Right lobe of liver (tissue), 6 donors: ENCODE measurements at regions not wholly inside any gene's neighbourhood (a gene's known extent, or its start where the extent isn't known, plus 50 kb on each side); places are given as distances from the start of the nearest gene placed in this dataset.

Experiments used
- ATAC-seq, 4 donors: fragments of 200-7000 bp; cut with Tn5 transposase; one replicate each; pipeline ENCODE4 v1.9.1; 2020; ENCODE audit warnings: mild to moderate bottlenecking in 4 of 4, moderate library complexity in 4 of 4
- DNase-seq, 3 donors: peaks; one replicate each; pipeline ENCODE4 v3.0.0-alpha.2; 2020
- H3K27ac ChIP-seq, 3 donors: fragments of 200-600 bp; one replicate each; pipeline ENCODE4 v1.8.0; 2022
- H3K27me3 ChIP-seq, 2 donors: fragments of 200-600 bp; one replicate each; pipeline ENCODE4 v1.8.0; 2022
- H3K36me3 ChIP-seq, 4 donors: fragments of 200-600 bp; sonication (generic) in 1 of 4; one replicate each; pipeline versions ENCODE4 v1.5.1 to v1.8.0; 2017 to 2022; ENCODE audit warnings: control low read depth in 1 of 4
- H3K4me1 ChIP-seq, 4 donors: fragments of 200-600 bp; sonication (generic) in 1 of 4; one replicate each; pipeline versions ENCODE4 v1.5.1 to v1.8.0; 2017 to 2022; ENCODE audit warnings: control low read depth in 1 of 4
- H3K4me3 ChIP-seq, 3 donors: fragments of 200-600 bp; one replicate each; pipeline ENCODE4 v1.8.0; 2022
- H3K9me3 ChIP-seq, 4 donors: fragments of 200-600 bp; sonication (generic) in 1 of 4; one replicate each; pipeline versions ENCODE4 v1.5.1 to v1.8.0; 2017 to 2022; ENCODE audit warnings: control low read depth in 1 of 4
- CTCF ChIP-seq, 4 donors: fragments of 200-600 bp in 3 of 4; fragments of 450-650 bp in 1 of 4; IDR thresholded peaks; one replicate each; pipeline versions ENCODE4 v1.5.1 to v1.8.0; 2016 to 2022; ENCODE audit warnings: antibody characterized with exemption in 4 of 4, mild to moderate bottlenecking in 2 of 4
- POLR2A ChIP-seq: fragments of 450-650 bp; IDR thresholded peaks from one replicate; pipeline ENCODE4 v1.6.1; 2017; ENCODE audit warnings: antibody characterized with exemption, mild to moderate bottlenecking
- WGBS: methylation state at CpG from one replicate; pipeline ENCODE4 v1.1.6; 2018; ENCODE audit warnings: low coverage, low lambda C conversion rate; ENCODE audit not compliant: insufficient coverage; ENCODE audit errors: missing lambda C conversion rate; 5-methylcytosine and 5-hydroxymethylcytosine counted together
- intact Hi-C, 2 donors: fragments of 100-400 bp; cut with DNase I; formaldehyde crosslinking; loops; one replicate each; pipeline versions ENCODE4 v1.11.2 to v1.14.1; 2022
- donor health status: DM: no; HTN: yes; CAD: no.
- donor health status: DM: no; HTN: no; CAD: no.
- donor health status: DM: no; HTN: no; CAD: no.
- donor health status: DM: no; HTN: yes; CAD: no.
- donor health status: DM: no; HTN: yes; CAD: no.

GRCh38 chr10:3889961-3890522 lies 105.0 kb upstream of the KLF6 start:
- no peaks in the 10 kb centered on the region for H3K36me3 ChIP-seq
- intact Hi-C loops = no loop called here
- no peak overlapping the region for H3K4me3 ChIP-seq
- ATAC-seq = peak in 1 of 4 donors; percentile 17
- H3K9me3 ChIP-seq = no peaks in the 10 kb centered on the region
- TF ChIP-seq CTCF (IDR thresholded peaks at IDR 0.05) (no peak), POLR2A (no peak)
- H3K4me1 ChIP-seq = no peaks in the 10 kb centered on the region
- no peak overlapping the region for H3K27ac ChIP-seq
- no peaks in the 10 kb centered on the region for H3K27me3 ChIP-seq
- 47% methylated on average over 4 of the region's 4 CpGs for WGBS
- DNase-seq = no peak

- Histone ChIP-seq H3K27me3 (no peaks in the 10 kb centered on the region), H3K4me1 (no peaks in the 10 kb centered on the region), H3K27ac (peak overlapping the region; percentile 58 to 84 (median 69)), H3K4me3 (no peak overlapping the region), H3K9me3 (no peaks in the 10 kb centered on the region), H3K36me3 (no peaks in the 10 kb centered on the region)
- TF ChIP-seq POLR2A (no peak), CTCF (IDR thresholded peaks at IDR 0.05) (no peak)
- WGBS = 34% methylated on average over 9 of the region's 9 CpGs
- ATAC-seq (peak in 3 of 4 donors; percentile 39 to 51 (median 39)), DNase-seq (peak in 1 of 3 donors; percentile 43)
- intact Hi-C loops = no loop called here
Measured at GRCh38 chr10:3887885-3888476, 103.0 kb upstream of the KLF6 start.

- Histone ChIP-seq H3K27ac (peak overlapping the region; percentile 58 to 84 (median 69)), H3K9me3 (no peaks in the 10 kb centered on the region), H3K4me3 (no peak overlapping the region), H3K36me3 (no peaks in the 10 kb centered on the region), H3K27me3 (no peaks in the 10 kb centered on the region), H3K4me1 (no peaks in the 10 kb centered on the region)
- 94% methylated on average over 7 of the region's 7 CpGs for WGBS
- TF ChIP-seq POLR2A = no peak
- no peak for TF ChIP-seq CTCF (IDR thresholded peaks at IDR 0.05)
- ATAC-seq = no peak
- no peak for DNase-seq
- intact Hi-C loops = no loop called here
Measured at GRCh38 chr10:3887404-3887803, 102.4 kb upstream of the KLF6 start.

GRCh38 chr10:3886641-3887251 lies 101.7 kb upstream of the KLF6 start:
- no peaks in the 10 kb centered on the region for H3K9me3 ChIP-seq
- WGBS = 18% methylated on average over 11 of the region's 11 CpGs
- H3K27ac ChIP-seq = peak overlapping the region; percentile 58 to 84 (median 69)
- H3K27me3 ChIP-seq = no peaks in the 10 kb centered on the region
- no peak overlapping the region for H3K4me3 ChIP-seq
- intact Hi-C loops = no loop called here
- H3K4me1 ChIP-seq = no peaks in the 10 kb centered on the region
- ATAC-seq (peak; percentile 82 to 88 (median 83)), DNase-seq (peak in 2 of 3 donors; percentile 40 to 58)
- TF ChIP-seq POLR2A (peak; percentile 12), CTCF (IDR thresholded peaks at IDR 0.05) (no peak)
- no peaks in the 10 kb centered on the region for H3K36me3 ChIP-seq
